Muscle layer of colon (tissue), 2 donors: ENCODE measurements at regions not wholly inside any gene's neighbourhood (a gene's known extent, or its start where the extent isn't known, plus 50 kb on each side); places are given as distances from the start of the nearest gene placed in this dataset.
"Not testable (repeated sequence)": the region's sequence is repeated elsewhere in the genome, so short reads cannot be mapped to it uniquely, and the experiment has no call there.

Experiments used
- H3K27ac ChIP-seq: one replicate; pipeline ENCODE4 v1.7.0; 2013; ENCODE audit warnings: low read depth, mild to moderate bottlenecking, low read length, moderate library complexity
- H3K27me3 ChIP-seq, 2 donors: one replicate each; pipeline ENCODE4 v1.7.0; 2013; ENCODE audit warnings: low read length in 2 of 2, mild to moderate bottlenecking in 2 of 2; ENCODE audit not compliant: insufficient read depth in 2 of 2, control insufficient read depth in 1 of 2
- H3K36me3 ChIP-seq: one replicate; pipeline ENCODE4 v1.7.0; 2013; ENCODE audit warnings: mild to moderate bottlenecking, low read length; ENCODE audit not compliant: insufficient read depth
- H3K4me1 ChIP-seq: one replicate; pipeline ENCODE4 v1.7.0; 2013; ENCODE audit warnings: mild to moderate bottlenecking, low read length; ENCODE audit not compliant: insufficient read depth
- H3K4me3 ChIP-seq, 2 donors: one replicate each; pipeline ENCODE4 v1.7.0; 2013; ENCODE audit warnings: low read length in 2 of 2, low read depth in 1 of 2, mild to moderate bottlenecking in 1 of 2, moderate library complexity in 1 of 2
- H3K9ac ChIP-seq: one replicate; pipeline ENCODE4 v1.7.0; 2013; ENCODE audit warnings: low read length
- H3K9me3 ChIP-seq: one replicate; pipeline ENCODE4 v1.7.0; 2013; ENCODE audit warnings: mild to moderate bottlenecking, low read length
- donor health status: abdominal sarcoma.
- donor health status: Adenocarcinoma of cecum.

DNA sequence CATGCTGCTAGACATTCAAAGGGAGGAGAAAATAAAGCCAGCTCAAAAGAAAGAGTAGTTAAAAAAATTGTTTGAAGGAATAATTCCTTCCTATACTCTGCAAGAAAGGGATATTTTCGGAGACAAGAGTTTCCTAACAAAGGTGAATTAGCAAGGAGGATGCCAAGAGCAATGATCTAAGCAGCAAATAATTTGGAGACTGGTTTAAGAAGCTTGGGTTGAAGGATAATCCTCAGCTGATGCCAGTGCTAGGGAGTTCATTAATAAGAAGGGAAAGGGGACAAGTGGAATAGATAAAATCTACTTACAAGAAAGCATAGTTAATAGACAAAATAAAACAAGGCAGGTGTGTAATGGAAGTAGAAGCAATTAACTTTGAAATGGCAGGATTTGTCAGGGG, 372.3 kb downstream of the NDFIP2 start:
- H3K36me3 ChIP-seq: no peaks in the 10 kb centered on the region
- H3K9ac ChIP-seq: no peak overlapping the region
- no peaks in the 10 kb centered on the region for H3K9me3 ChIP-seq
- no peak overlapping the region for H3K27ac ChIP-seq
- H3K4me1 ChIP-seq: no peaks in the 10 kb centered on the region
- no peaks in the 10 kb centered on the region for H3K27me3 ChIP-seq
- no peak overlapping the region for H3K4me3 ChIP-seq

DNA sequence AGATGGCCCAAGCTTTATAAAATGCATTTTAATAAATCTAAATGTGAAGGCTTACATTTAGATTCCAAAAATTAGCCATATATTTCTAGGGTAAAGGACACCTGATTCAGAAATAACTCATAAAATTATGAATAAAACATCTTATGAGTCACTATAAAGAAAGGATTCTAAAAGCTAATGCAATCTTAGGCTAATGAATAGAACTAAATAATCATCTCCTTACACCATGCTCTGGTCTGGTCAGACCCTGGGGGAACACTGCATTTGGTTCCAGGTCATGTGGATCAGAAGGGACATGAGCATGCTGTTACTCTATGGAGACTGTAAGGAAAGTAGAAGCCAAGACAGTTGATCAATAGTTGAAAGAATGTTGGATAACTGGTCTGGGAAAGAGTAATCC, 370.4 kb downstream of the NDFIP2 start:
- no peaks in the 10 kb centered on the region for H3K36me3 ChIP-seq
- H3K9ac ChIP-seq: no peak overlapping the region
- no peaks in the 10 kb centered on the region for H3K4me1 ChIP-seq
- no peaks in the 10 kb centered on the region for H3K27me3 ChIP-seq
- H3K4me3 ChIP-seq: no peak overlapping the region
- H3K27ac ChIP-seq: no peak overlapping the region
- H3K9me3 ChIP-seq: no peaks in the 10 kb centered on the region

DNA sequence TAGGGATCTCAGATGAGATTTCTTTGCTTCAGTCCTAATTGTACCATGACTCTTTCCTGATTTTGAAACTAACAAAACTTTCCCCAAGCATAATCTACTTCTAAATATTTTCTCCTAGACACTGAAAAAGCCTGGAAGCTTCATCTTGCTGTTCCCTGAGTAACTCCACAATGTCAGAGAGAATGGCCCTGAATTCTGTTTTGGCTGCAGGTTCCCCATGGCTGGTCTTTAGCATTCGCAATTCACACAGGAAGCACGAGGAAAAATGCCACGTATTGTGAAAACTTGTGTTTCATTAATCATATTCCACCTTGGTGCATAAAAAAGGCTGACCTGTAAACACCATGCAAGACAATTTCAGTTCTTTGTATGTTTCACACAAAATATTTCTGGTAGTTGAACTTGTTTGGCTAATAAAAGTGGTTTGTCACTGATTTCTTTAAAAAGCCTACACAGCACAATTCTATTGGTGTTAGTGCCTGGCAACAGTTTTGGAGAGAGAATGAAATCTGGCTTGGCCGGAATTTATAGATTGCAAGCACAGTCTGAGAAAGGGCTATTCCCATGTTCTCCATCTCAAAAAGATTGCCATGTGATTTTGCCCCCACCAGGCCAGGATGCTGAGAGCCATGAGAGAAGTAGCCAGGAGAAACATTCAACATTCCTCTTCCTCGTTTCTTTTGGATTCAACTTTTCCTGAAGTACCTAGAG, 367.1 kb downstream of the NDFIP2 start:
- Histone ChIP-seq H3K9me3 (no peaks in the 10 kb centered on the region), H3K9ac (no peak overlapping the region), H3K36me3 (no peaks in the 10 kb centered on the region), H3K27ac (no peak overlapping the region), H3K27me3 (no peaks in the 10 kb centered on the region), H3K4me3 (no peak overlapping the region), H3K4me1 (no peaks in the 10 kb centered on the region)

DNA sequence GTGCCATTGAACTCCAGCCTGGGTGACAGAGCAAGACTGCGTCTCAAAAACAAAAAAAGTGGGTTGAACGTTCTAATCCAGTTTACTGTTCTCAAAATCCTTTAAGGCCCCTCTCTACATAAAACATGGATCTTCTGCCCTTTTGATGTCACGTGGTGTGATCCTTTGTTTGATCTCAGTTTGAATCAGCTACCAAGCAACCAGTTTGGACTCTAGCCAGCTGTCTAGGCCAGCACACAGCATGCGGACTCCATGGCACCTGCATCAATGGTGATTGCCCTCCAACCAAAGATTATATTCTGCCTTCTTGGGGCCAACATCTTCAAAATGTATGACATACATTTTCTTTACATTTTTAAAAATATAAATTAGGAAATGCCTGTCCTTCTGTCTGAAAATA, 365.4 kb downstream of the NDFIP2 start:
- Histone ChIP-seq H3K9ac (no peak overlapping the region), H3K4me1 (no peaks in the 10 kb centered on the region), H3K36me3 (no peaks in the 10 kb centered on the region), H3K9me3 (no peaks in the 10 kb centered on the region), H3K27ac (no peak overlapping the region), H3K4me3 (no peak overlapping the region), H3K27me3 (no peaks in the 10 kb centered on the region)

DNA sequence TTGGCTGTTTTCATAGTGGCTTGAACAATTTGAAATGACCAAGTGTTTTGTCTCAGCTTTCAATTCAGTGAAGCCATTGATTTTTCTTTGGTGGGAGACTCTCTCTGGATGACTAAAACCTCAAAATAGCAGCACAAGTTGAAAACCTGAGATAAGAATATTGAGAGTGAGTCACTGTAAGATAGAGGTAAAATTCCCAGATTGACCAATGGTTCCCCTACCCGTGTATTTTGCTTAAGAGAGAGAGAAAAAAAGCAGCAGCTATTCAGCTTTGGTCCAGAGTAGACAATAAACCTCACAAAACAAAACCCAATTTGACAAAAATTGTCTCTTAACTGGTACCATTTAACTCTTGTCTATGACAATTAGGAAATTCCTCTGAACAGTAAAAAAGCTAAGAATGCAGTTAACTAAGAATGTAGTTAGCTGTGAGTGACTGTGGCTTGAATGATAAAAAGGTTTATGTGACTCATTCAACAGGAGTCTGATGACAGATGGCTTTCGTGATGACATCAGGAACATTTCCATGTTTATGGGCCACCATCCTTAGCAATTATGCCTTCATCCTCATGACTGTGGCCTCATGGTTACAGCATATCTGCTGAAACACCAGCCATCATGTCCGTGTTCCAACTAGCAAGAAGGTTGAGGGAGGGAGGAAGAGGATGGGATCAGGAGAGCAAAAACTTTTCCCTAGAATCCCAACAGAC, 356.9 kb downstream of the NDFIP2 start:
- no peaks in the 10 kb centered on the region for H3K9me3 ChIP-seq
- no peak overlapping the region for H3K27ac ChIP-seq
- no peaks in the 10 kb centered on the region for H3K4me1 ChIP-seq
- no peak overlapping the region for H3K4me3 ChIP-seq
- no peak overlapping the region for H3K9ac ChIP-seq
- H3K27me3 ChIP-seq: no peaks in the 10 kb centered on the region
- no peaks in the 10 kb centered on the region for H3K36me3 ChIP-seq

DNA sequence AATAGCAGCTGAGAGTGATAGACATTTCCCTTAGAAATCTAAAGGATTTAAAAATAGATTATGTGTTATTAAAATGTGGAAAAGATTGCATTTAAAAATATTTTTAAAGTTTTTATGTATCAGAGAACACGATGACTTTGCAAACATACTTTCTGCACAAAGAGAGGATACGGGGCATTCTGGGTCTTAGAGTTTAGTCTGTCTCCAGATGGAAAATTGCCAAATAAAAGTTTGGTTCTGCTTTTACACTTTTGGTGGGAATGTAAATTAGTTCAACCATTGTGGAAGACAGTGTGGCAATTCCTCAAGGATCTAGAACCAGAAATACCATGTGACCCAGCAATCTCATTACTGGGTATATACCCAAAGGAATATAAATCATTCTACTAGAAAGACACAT, 355.2 kb downstream of the NDFIP2 start:
- H3K4me1 ChIP-seq, H3K9ac ChIP-seq, H3K9me3 ChIP-seq, H3K27me3 ChIP-seq, H3K4me3 ChIP-seq, H3K36me3 ChIP-seq, H3K27ac ChIP-seq: not testable (repeated sequence)

DNA sequence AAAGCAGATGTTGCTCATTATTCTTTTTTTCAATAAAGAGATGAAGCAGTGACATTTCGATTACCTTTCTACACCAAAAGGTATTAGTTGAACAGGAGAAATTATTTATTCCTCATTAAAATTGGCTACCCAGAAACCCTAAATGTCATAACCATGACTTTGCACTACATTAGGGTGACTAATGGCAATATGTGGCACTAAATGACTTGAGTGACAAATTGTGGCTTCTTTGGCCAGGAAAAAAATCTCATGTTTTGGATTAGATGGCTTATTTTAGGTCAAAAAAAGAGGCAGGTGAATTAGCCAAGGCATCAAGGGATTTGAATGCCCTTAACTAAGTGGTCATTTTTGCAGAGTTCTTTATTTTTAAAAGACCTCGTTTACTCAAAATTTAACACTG, 353.9 kb downstream of the NDFIP2 start:
- Histone ChIP-seq H3K27ac (no peak overlapping the region), H3K9me3 (no peaks in the 10 kb centered on the region), H3K4me1 (no peaks in the 10 kb centered on the region), H3K27me3 (no peaks in the 10 kb centered on the region), H3K4me3 (no peak overlapping the region), H3K36me3 (no peaks in the 10 kb centered on the region), H3K9ac (no peak overlapping the region)

DNA sequence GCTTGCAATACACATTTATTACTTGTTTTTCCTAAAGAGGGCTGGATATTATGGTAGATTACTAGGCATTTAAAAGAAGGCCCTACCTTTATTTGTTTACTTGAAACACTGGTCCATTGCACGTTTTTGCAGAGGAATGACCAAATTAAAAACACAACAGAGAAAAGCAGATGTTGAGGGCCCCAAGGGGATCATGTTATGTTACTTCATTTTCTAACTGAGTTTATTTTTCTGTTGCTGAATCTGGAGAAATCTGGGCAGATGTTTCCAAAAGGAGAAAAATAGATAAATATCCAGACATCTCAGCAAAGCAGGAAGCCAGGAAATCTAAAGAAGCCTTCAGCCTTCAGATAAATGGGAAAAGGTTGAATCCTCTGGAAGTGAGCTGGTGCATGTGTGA, 353.0 kb downstream of the NDFIP2 start:
- no peak overlapping the region for H3K4me3 ChIP-seq
- H3K27ac ChIP-seq: no peak overlapping the region
- no peaks in the 10 kb centered on the region for H3K36me3 ChIP-seq
- no peaks in the 10 kb centered on the region for H3K9me3 ChIP-seq
- H3K27me3 ChIP-seq: no peaks in the 10 kb centered on the region
- H3K4me1 ChIP-seq: no peaks in the 10 kb centered on the region
- H3K9ac ChIP-seq: no peak overlapping the region

DNA sequence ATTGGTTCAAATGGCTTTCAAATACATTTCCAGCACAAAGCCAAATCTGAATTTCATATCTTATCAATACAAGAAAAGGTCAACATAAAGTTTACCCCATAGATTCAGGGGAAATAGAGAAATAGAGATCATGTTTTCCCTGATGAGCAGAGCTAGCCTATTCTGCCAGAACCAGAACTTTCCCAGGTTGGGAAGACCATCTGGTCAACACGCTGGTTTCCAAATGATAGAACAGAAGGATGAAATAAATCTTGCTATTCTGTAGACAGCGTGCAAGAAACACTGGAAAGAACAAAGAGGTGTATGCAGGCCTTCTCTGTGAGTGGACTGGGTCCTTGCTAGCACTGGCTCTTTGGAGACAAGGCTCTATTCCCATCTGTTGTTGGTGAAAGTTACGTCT, 350.6 kb downstream of the NDFIP2 start:
- H3K9me3 ChIP-seq: no peaks in the 10 kb centered on the region
- H3K9ac ChIP-seq: no peak overlapping the region
- no peak overlapping the region for H3K4me3 ChIP-seq
- H3K36me3 ChIP-seq: no peaks in the 10 kb centered on the region
- H3K27ac ChIP-seq: no peak overlapping the region
- no peaks in the 10 kb centered on the region for H3K4me1 ChIP-seq
- no peaks in the 10 kb centered on the region for H3K27me3 ChIP-seq

DNA sequence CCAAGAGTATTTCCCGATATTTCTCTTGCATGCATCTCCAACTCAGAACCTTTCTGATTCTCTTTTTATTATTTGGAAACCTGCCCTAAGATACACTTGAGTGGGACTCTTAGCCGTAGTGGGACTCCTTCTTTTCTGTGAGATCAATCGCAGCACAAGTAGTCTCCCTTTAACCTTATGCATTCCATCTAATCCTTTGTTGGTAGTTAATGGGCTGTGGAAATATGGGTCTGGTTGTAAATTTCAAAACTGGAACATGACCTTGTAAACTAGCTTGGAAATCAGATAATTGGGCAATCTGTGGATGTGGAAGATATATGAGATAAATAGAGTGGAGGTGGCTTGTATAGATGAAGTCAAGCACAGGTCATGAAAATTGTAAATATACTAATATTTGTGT, 350.0 kb downstream of the NDFIP2 start:
- Histone ChIP-seq H3K4me1 (no peaks in the 10 kb centered on the region), H3K9ac (no peak overlapping the region), H3K36me3 (no peaks in the 10 kb centered on the region), H3K9me3 (no peaks in the 10 kb centered on the region), H3K27me3 (no peaks in the 10 kb centered on the region), H3K27ac (no peak overlapping the region), H3K4me3 (no peak overlapping the region)

DNA sequence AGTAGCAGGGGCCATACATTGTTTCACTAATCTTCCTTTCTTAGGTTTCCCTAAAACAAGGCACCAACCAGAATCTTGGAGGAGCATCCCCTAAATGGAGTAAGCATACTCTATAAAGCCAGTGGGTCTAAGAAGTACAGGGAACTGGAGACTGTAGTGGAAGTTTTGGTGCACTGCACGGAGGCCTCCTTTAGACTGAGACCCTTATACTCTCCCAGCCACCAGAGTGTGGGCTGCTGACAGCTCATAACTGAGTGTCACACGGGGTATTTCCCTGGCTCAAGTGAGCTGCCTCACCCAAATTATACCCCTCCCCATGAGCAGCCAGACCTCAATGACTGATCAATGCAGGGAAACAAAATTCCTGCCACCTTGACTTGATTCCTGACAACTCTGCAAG, 349.5 kb downstream of the NDFIP2 start:
- no peaks in the 10 kb centered on the region for H3K4me1 ChIP-seq

DNA sequence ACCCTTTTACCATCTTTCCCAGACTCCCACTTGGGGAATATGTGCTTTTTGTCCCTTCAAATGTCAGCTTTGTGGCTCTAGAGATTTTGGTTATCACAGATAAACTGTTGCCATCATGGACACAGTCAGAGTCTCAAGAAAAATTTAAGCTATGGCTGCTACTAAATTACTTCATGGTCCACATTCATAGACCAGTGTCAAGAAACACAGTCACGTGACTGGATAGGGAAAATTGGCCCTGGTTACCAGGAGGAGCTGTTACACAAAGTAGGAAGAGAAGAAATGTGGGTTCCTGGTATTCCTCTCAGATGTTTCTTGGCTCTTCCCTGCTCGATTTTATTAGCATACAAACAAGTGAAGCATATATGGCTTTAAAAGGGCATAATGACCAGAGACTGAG, 348.9 kb downstream of the NDFIP2 start:
- no peak overlapping the region for H3K27ac ChIP-seq
- H3K27me3 ChIP-seq: no peaks in the 10 kb centered on the region
- H3K36me3 ChIP-seq: no peaks in the 10 kb centered on the region
- no peaks in the 10 kb centered on the region for H3K4me1 ChIP-seq
- no peak overlapping the region for H3K4me3 ChIP-seq
- no peaks in the 10 kb centered on the region for H3K9me3 ChIP-seq
- no peak overlapping the region for H3K9ac ChIP-seq

More for the DNA sequence above, 349.5 kb downstream of the NDFIP2 start:
- Histone ChIP-seq H3K9me3 (no peaks in the 10 kb centered on the region), H3K27me3 (no peaks in the 10 kb centered on the region), H3K27ac (no peak overlapping the region), H3K9ac (no peak overlapping the region), H3K4me3 (no peak overlapping the region), H3K36me3 (no peaks in the 10 kb centered on the region)
